ENCODE measurements at regions not wholly inside any gene's neighbourhood (a gene's known extent, or its start where the extent isn't known, plus 50 kb on each side); places are given as distances from the start of the nearest gene placed in this dataset.
"Not testable (repeated sequence)": the region's sequence is repeated elsewhere in the genome, so short reads cannot be mapped to it uniquely, and the experiment has no call there.

- DNase-seq: not testable (repeated sequence)
Observed at GRCh38 chr6:60382771-60383170, 1903.3 kb downstream of the KHDRBS2 start.

- not testable (repeated sequence) for DNase-seq
Observed at GRCh38 chr6:60374078-60374477, 1911.9 kb downstream of the KHDRBS2 start.

GRCh38 chr6:60367800-60368199 lies 1918.2 kb downstream of the KHDRBS2 start:
- not testable (repeated sequence) for DNase-seq

- DNase-seq: peak; percentile 44
Observed at GRCh38 chr6:60365901-60366300, 1920.1 kb downstream of the KHDRBS2 start.

GRCh38 chr6:60342411-60343008 lies 1943.5 kb downstream of the KHDRBS2 start:
- DNase-seq: peak; percentile 22

GRCh38 chr6:60338328-60339071 lies 1947.5 kb downstream of the KHDRBS2 start:
- not testable (repeated sequence) for DNase-seq

- DNase-seq: not testable (repeated sequence)
Observed at GRCh38 chr6:60335124-60335523, 1950.9 kb downstream of the KHDRBS2 start.

GRCh38 chr6:60333708-60334107 lies 1952.3 kb downstream of the KHDRBS2 start:
- not testable (repeated sequence) for DNase-seq

GRCh38 chr6:60308939-60309338 lies 1977.1 kb downstream of the KHDRBS2 start:
- DNase-seq: not testable (repeated sequence)

Data from NCI-H1105 treated with DMSO at 0.1 percent for 48 hours (cell line).